Karpas-422 (cell line): ENCODE measurements at regions not wholly inside any gene's neighbourhood (a gene's known extent, or its start where the extent isn't known, plus 50 kb on each side); places are given as distances from the start of the nearest gene placed in this dataset.

Experiments
- DNase-seq: peaks from one replicate; pipeline ENCODE4 v3.0.0-alpha.2; 2015
- H2AFZ ChIP-seq: fragments of 200-600 bp; sonication (generic); 2 replicates; pipeline ENCODE4 v1.6.1; 2014; ENCODE audit warnings: antibody characterized with exemption, low read length, mixed read lengths
- H3K27ac ChIP-seq: fragments of 200-600 bp; sonication (generic); 2 replicates; pipeline ENCODE4 v1.5.1; 2014; ENCODE audit warnings: mild to moderate bottlenecking, low read length, moderate library complexity
- H3K27me3 ChIP-seq: fragments of 200-600 bp; sonication (generic); 2 replicates; pipeline ENCODE4 v1.6.1; 2014; ENCODE audit warnings: low read length, mixed read lengths
- H3K36me3 ChIP-seq: fragments of 200-600 bp; sonication (generic); 2 replicates; pipeline ENCODE4 v1.6.1; 2014; ENCODE audit warnings: low read length, mixed read lengths; ENCODE audit not compliant: insufficient read depth
- H3K4me1 ChIP-seq: fragments of 200-600 bp; sonication (generic); 2 replicates; pipeline ENCODE4 v1.6.1; 2014; ENCODE audit warnings: mild to moderate bottlenecking, low read length, mixed read lengths
- H3K4me2 ChIP-seq: fragments of 200-600 bp; sonication (generic); 2 replicates; pipeline ENCODE4 v1.6.1; 2014; ENCODE audit warnings: low read length, low read depth, mild to moderate bottlenecking; ENCODE audit not compliant: poor library complexity, severe bottlenecking
- H3K4me3 ChIP-seq: fragments of 200-600 bp; sonication (generic); 2 replicates; pipeline ENCODE4 v1.5.1; 2014; ENCODE audit warnings: mild to moderate bottlenecking, antibody characterized with exemption, low read length, mixed read lengths
- H3K79me2 ChIP-seq: fragments of 200-600 bp; sonication (generic); 2 replicates; pipeline ENCODE4 v1.6.1; 2014; ENCODE audit warnings: mild to moderate bottlenecking, low read length, mixed read lengths
- H3K9ac ChIP-seq: fragments of 200-600 bp; sonication (generic); 2 replicates; pipeline ENCODE4 v1.6.0; 2014; ENCODE audit warnings: low read length
- H3K9me2 ChIP-seq: fragments of 200-600 bp; sonication (generic), shearing (Covaris generic); replicated peaks from 2 replicates; pipeline ENCODE4 v1.6.0; 2014; ENCODE audit warnings: mild to moderate bottlenecking, low read length, moderate library complexity; ENCODE audit not compliant: insufficient read depth
- H3K9me3 ChIP-seq: fragments of 300-700, 200-600 bp; sonication (generic); 2 replicates; pipeline ENCODE4 v1.6.1; 2014; ENCODE audit warnings: low read length, mixed read lengths
- H4K20me1 ChIP-seq: fragments of 200-600 bp; sonication (generic); 2 replicates; pipeline ENCODE4 v1.6.1; 2014; ENCODE audit warnings: mild to moderate bottlenecking, antibody characterized with exemption, low read length, low read depth; ENCODE audit not compliant: insufficient read depth

- Histone ChIP-seq H3K9ac (no peak overlapping the region), H3K4me1 (no peaks in the 10 kb centered on the region), H3K9me3 (no peaks in the 10 kb centered on the region), H4K20me1 (no peaks in the 10 kb centered on the region), H3K4me3 (no peak overlapping the region), H3K9me2 (no peaks in the 10 kb centered on the region), H3K27ac (no peak overlapping the region), H3K27me3 (peaks cover 2% of the 10 kb centered on the region; the same call in 1 of the 2 replicates), H3K36me3 (no peaks in the 10 kb centered on the region), H2AFZ (no peak overlapping the region), H3K79me2 (no peaks in the 10 kb centered on the region), H3K4me2 (no peak overlapping the region)
- no peak for DNase-seq
These were observed 248.7 kb downstream of the TTC6 start for GRCh38 chr14:37843954-37844607.

DNA sequence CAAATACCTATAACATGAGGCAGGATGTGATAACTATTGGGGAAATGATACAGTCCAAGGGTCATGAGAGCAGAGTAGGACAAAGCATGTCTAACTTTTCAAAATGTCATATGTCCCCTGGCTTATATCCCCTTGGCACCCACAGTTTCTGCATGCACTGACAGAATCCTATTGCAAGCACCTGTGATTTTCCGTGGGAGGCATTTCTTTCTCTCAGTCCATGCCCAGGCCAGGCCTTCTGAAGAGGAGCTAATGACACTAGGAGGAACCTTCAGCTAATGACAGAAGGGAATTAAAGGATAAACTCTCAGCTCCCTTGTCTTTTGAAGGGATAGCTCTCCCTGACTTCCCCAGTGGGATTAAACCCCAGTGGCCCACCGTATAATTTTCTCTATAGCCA, 249.2 kb downstream of the TTC6 start:
- Histone ChIP-seq H3K4me2 (no peak overlapping the region), H3K9me2 (no peaks in the 10 kb centered on the region), H3K4me3 (no peak overlapping the region), H3K9me3 (no peaks in the 10 kb centered on the region), H3K9ac (no peak overlapping the region), H3K79me2 (no peaks in the 10 kb centered on the region), H3K27me3 (peaks cover 2% of the 10 kb centered on the region; the same call in 1 of the 2 replicates), H3K27ac (no peak overlapping the region), H2AFZ (no peak overlapping the region), H3K36me3 (no peaks in the 10 kb centered on the region), H3K4me1 (no peaks in the 10 kb centered on the region), H4K20me1 (no peaks in the 10 kb centered on the region)
- DNase-seq = no peak

GRCh38 chr14:37848985-37849621, 253.7 kb downstream of the TTC6 start:
- DNase-seq = no peak
- no peak overlapping the region for H3K4me2 ChIP-seq
- H2AFZ ChIP-seq = no peak overlapping the region

GRCh38 chr14:37851054-37851453, 255.6 kb downstream of the TTC6 start:
- Histone ChIP-seq H3K9me3 (no peaks in the 10 kb centered on the region), H3K9ac (no peak overlapping the region), H3K9me2 (no peaks in the 10 kb centered on the region), H3K36me3 (no peaks in the 10 kb centered on the region), H2AFZ (no peak overlapping the region), H4K20me1 (no peaks in the 10 kb centered on the region), H3K27me3 (0 out of 2 replicates have a peak, but pooled peaks cover 2% of the 10 kb centered on the region), H3K27ac (no peak overlapping the region), H3K4me1 (no peaks in the 10 kb centered on the region), H3K79me2 (no peaks in the 10 kb centered on the region), H3K4me2 (no peak overlapping the region), H3K4me3 (no peak overlapping the region)
- no peak for DNase-seq

More at GRCh38 chr14:37848985-37849621, 253.7 kb downstream of the TTC6 start:
- H3K4me3 ChIP-seq = no peak overlapping the region
- H3K4me1 ChIP-seq = no peaks in the 10 kb centered on the region
- no peaks in the 10 kb centered on the region for H3K9me2 ChIP-seq
- H3K9ac ChIP-seq = no peak overlapping the region
- H3K27ac ChIP-seq = no peak overlapping the region
- no peaks in the 10 kb centered on the region for H4K20me1 ChIP-seq
- H3K79me2 ChIP-seq = no peaks in the 10 kb centered on the region
- no peaks in the 10 kb centered on the region for H3K9me3 ChIP-seq
- peaks cover 2% of the 10 kb centered on the region; the same call in 1 of the 2 replicates for H3K27me3 ChIP-seq
- H3K36me3 ChIP-seq = no peaks in the 10 kb centered on the region

DNA sequence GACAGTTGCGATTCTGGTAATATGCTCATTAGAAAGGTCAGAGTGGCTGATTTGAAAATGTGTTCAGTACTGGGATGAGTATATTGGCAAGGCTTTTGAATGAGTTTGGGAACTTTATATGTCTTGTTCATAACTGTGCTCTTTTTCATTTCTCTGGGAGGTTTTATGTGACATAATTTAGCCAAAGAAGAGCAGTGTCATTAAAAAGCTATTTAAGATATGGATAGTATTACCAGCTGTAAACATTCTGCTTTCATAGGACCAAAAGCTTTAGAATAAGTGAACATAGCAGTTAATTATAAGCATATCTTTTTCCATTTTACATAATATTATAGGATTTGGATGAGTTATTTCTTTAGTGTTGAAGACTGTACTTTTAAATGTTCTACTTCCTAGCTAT, 260.4 kb downstream of the TTC6 start:
- no peaks in the 10 kb centered on the region for H3K4me1 ChIP-seq
- H3K27me3 ChIP-seq = no peaks in the 10 kb centered on the region
- H3K4me3 ChIP-seq = no peak overlapping the region
- H3K9me2 ChIP-seq = no peaks in the 10 kb centered on the region
- H3K27ac ChIP-seq = no peak overlapping the region
- no peaks in the 10 kb centered on the region for H3K79me2 ChIP-seq
- no peak overlapping the region for H3K4me2 ChIP-seq
- H3K9ac ChIP-seq = no peak overlapping the region
- H3K9me3 ChIP-seq = no peaks in the 10 kb centered on the region
- H3K36me3 ChIP-seq = no peaks in the 10 kb centered on the region
- H4K20me1 ChIP-seq = no peaks in the 10 kb centered on the region
- no peak for DNase-seq
- H2AFZ ChIP-seq = no peak overlapping the region

DNA sequence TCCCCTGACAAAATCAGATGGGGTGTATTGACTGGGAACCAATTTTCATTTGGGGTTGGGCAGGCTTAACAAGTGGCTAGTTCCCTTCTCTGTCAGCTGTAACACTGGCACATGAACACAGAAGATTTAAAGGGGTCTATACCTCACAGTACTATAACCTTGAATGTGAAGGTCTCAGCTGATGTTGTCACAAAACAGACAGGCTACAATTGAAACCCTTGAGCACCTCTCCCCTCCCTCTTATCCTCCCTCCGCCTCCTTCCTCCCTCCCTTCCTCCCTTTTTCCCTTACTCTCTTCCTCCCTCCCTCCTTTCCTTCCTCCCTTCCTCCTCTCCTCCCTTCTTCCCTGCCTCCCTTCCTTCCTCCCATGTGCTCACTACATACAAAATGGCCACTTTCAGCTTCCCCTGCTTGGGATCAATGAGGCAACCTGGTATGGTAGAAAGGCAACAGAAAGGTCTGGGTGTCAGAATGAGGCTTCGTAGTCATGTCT, 262.4 kb downstream of the TTC6 start:
- Histone ChIP-seq H3K4me3 (no peak overlapping the region), H3K27me3 (no peaks in the 10 kb centered on the region), H4K20me1 (no peaks in the 10 kb centered on the region), H3K79me2 (no peaks in the 10 kb centered on the region), H2AFZ (no peak overlapping the region), H3K9ac (no peak overlapping the region), H3K36me3 (no peaks in the 10 kb centered on the region), H3K9me3 (no peaks in the 10 kb centered on the region), H3K9me2 (no peaks in the 10 kb centered on the region), H3K4me1 (no peaks in the 10 kb centered on the region), H3K4me2 (no peak overlapping the region), H3K27ac (no peak overlapping the region)
- no peak for DNase-seq

DNA sequence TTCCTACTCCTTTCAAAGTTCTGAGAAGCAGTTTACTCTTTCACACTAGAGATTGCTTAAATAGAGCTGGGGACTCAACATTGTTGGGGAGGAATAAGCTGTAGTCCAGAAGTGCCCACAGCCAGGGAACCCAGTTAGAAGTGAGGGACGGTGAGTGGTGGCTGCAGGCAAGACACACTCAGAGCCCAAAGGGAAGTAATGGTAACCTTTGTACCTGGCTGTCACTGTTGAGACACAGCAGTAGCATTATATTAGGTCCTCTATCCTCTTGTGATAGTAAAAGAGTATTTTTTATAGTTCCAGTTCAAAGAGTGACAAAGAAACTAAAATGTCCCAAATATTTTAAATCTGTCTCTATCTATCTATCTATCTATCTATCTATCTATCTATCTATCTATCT, 263.3 kb downstream of the TTC6 start:
- H3K9ac ChIP-seq = no peak overlapping the region

DNA sequence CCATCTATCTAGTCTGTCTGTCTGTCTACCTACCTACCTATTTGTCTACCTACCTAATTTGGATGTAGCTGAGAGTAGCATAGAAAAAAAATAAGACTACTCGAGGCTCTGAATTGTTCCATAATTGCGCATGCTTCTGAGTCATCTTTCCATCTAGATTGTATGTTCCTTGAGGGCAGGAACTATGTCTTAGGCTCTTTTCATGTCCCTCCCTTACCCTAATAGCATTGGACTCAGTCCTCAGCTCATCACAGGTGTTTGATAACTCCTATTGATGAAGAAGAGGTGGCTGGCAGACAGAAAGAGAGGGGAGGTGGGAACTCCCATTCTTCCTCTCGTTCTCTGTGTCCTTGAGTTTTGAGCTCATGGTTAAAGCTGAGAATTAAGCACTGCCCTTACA, 263.7 kb downstream of the TTC6 start:
- H3K4me2 ChIP-seq = no peak overlapping the region
- H3K27ac ChIP-seq = no peak overlapping the region
- DNase-seq = no peak
- H3K4me3 ChIP-seq = no peak overlapping the region
- no peak overlapping the region for H2AFZ ChIP-seq
- H3K79me2 ChIP-seq = no peaks in the 10 kb centered on the region
- H3K4me1 ChIP-seq = no peaks in the 10 kb centered on the region
- no peaks in the 10 kb centered on the region for H3K27me3 ChIP-seq
- no peak overlapping the region for H3K9ac ChIP-seq
- H3K9me2 ChIP-seq = no peaks in the 10 kb centered on the region
- H3K36me3 ChIP-seq = no peaks in the 10 kb centered on the region
- no peaks in the 10 kb centered on the region for H4K20me1 ChIP-seq
- no peaks in the 10 kb centered on the region for H3K9me3 ChIP-seq

More for the DNA sequence above, 263.3 kb downstream of the TTC6 start:
- H3K36me3 ChIP-seq = no peaks in the 10 kb centered on the region
- H3K79me2 ChIP-seq = no peaks in the 10 kb centered on the region
- H3K4me1 ChIP-seq = no peaks in the 10 kb centered on the region
- H2AFZ ChIP-seq = no peak overlapping the region
- no peaks in the 10 kb centered on the region for H3K9me3 ChIP-seq
- H3K4me3 ChIP-seq = no peak overlapping the region
- no peak overlapping the region for H3K4me2 ChIP-seq
- no peak for DNase-seq
- H3K27ac ChIP-seq = no peak overlapping the region
- H3K9me2 ChIP-seq = no peaks in the 10 kb centered on the region
- H4K20me1 ChIP-seq = no peaks in the 10 kb centered on the region
- H3K27me3 ChIP-seq = no peaks in the 10 kb centered on the region
